OCI-LY1 (cell line): ENCODE measurements at regions not wholly inside any gene's neighbourhood (a gene's known extent, or its start where the extent isn't known, plus 50 kb on each side); places are given as distances from the start of the nearest gene placed in this dataset.

Experiments
- H2AFZ ChIP-seq: fragments of 200-600 bp; sonication (generic), shearing (Covaris generic); 2 replicates; pipeline ENCODE4 v1.6.0; 2014; ENCODE audit warnings: antibody characterized with exemption, mild to moderate bottlenecking, low read length
- H3F3A ChIP-seq: fragments of 200-600 bp; sonication (generic), shearing (Covaris generic); 2 replicates; pipeline ENCODE4 v1.6.0; 2014; ENCODE audit warnings: mild to moderate bottlenecking, antibody characterized with exemption, low read length, moderate library complexity; ENCODE audit not compliant: insufficient read depth
- H3K27ac ChIP-seq: fragments of 200-600 bp; sonication (generic); 2 replicates; pipeline ENCODE4 v1.5.1; 2014; ENCODE audit warnings: low read length, mixed run types, mild to moderate bottlenecking, low read depth; ENCODE audit not compliant: poor library complexity, severe bottlenecking
- H3K27me3 ChIP-seq: fragments of 200-600 bp; sonication (generic); 2 replicates; pipeline ENCODE4 v1.6.0; 2014; ENCODE audit warnings: antibody characterized with exemption, mild to moderate bottlenecking, low read length, moderate library complexity; ENCODE audit not compliant: insufficient read depth
- H3K36me3 ChIP-seq: fragments of 200-600 bp; sonication (generic); 2 replicates; pipeline ENCODE4 v1.6.1; 2014; ENCODE audit warnings: mild to moderate bottlenecking, antibody characterized with exemption, low read length, moderate library complexity, mixed read lengths; ENCODE audit not compliant: insufficient read depth
- H3K4me1 ChIP-seq: fragments of 200-600 bp; sonication (generic); 2 replicates; pipeline ENCODE4 v1.5.1; 2014; ENCODE audit warnings: mild to moderate bottlenecking, low read length, moderate library complexity; ENCODE audit not compliant: insufficient read depth, severe bottlenecking
- H3K4me2 ChIP-seq: fragments of 200-600 bp; sonication (generic), shearing (Covaris generic); 2 replicates; pipeline ENCODE4 v1.6.1; 2014; ENCODE audit warnings: low read length
- H3K4me3 ChIP-seq: fragments of 200-600 bp; sonication (generic); 2 replicates; pipeline ENCODE4 v1.5.1; 2014; ENCODE audit warnings: low read length, low read depth, mild to moderate bottlenecking, mixed read lengths; ENCODE audit not compliant: poor library complexity, severe bottlenecking
- H3K79me2 ChIP-seq: fragments of 200-600 bp; shearing (Covaris generic); 2 replicates; pipeline ENCODE4 v1.6.1; 2016; ENCODE audit warnings: mixed run types, low read length, mixed read lengths; ENCODE audit not compliant: insufficient read depth
- H3K9ac ChIP-seq: fragments of 200-600 bp; sonication (generic), shearing (Covaris generic); 2 replicates; pipeline ENCODE4 v1.6.1; 2014; ENCODE audit warnings: mild to moderate bottlenecking, low read length, mixed read lengths
- H3K9me2 ChIP-seq: fragments of 200-600 bp; sonication (generic), shearing (Covaris generic); 2 replicates; pipeline ENCODE4 v1.6.1; 2014; ENCODE audit warnings: low read depth, mild to moderate bottlenecking, low read length, mixed read lengths
- H3K9me3 ChIP-seq: fragments of 200-600 bp; shearing (Covaris generic); 2 replicates; pipeline ENCODE4 v1.6.1; 2014; ENCODE audit warnings: low read length, mixed read lengths
- H4K20me1 ChIP-seq: fragments of 200-600 bp; sonication (generic), shearing (Covaris generic); 2 replicates; pipeline ENCODE4 v1.6.0; 2016; ENCODE audit warnings: mild to moderate bottlenecking, low read length; ENCODE audit not compliant: insufficient read depth
- EZH2 ChIP-seq: fragments of 200-600 bp; sonication (generic), shearing (Covaris generic); IDR thresholded peaks from 2 replicates; pipeline ENCODE4 v1.8.0; 2017; ENCODE audit warnings: borderline replicate concordance, mixed run types, mild to moderate bottlenecking, antibody characterized with exemption, low read length, moderate library complexity, mixed read lengths
- TF ChIP-seq, protein P1 (sequence below): fragments of 200-600 bp; sonication (generic), shearing (Covaris generic); IDR thresholded peaks from 2 replicates; pipeline ENCODE4 v1.5.1; 2017; ENCODE audit warnings: mild to moderate bottlenecking, antibody characterized with exemption, low read length, moderate library complexity, mixed read lengths

GRCh38 chr3:72203105-72203504, 418.2 kb upstream of the PROK2 start:
- Histone ChIP-seq H3K4me1 (no peaks in the 10 kb centered on the region), H4K20me1 (no peaks in the 10 kb centered on the region), H3K4me2 (no peak overlapping the region), H2AFZ (no peak overlapping the region), H3K27me3 (no peaks in the 10 kb centered on the region), H3F3A (no peaks in the 10 kb centered on the region), H3K9me2 (no peaks in the 10 kb centered on the region), H3K79me2 (no peaks in the 10 kb centered on the region), H3K9me3 (no peaks in the 10 kb centered on the region), H3K4me3 (no peak overlapping the region), H3K36me3 (no peaks in the 10 kb centered on the region), H3K9ac (no peak overlapping the region), H3K27ac (no peak overlapping the region)
- TF ChIP-seq, protein P1, sequence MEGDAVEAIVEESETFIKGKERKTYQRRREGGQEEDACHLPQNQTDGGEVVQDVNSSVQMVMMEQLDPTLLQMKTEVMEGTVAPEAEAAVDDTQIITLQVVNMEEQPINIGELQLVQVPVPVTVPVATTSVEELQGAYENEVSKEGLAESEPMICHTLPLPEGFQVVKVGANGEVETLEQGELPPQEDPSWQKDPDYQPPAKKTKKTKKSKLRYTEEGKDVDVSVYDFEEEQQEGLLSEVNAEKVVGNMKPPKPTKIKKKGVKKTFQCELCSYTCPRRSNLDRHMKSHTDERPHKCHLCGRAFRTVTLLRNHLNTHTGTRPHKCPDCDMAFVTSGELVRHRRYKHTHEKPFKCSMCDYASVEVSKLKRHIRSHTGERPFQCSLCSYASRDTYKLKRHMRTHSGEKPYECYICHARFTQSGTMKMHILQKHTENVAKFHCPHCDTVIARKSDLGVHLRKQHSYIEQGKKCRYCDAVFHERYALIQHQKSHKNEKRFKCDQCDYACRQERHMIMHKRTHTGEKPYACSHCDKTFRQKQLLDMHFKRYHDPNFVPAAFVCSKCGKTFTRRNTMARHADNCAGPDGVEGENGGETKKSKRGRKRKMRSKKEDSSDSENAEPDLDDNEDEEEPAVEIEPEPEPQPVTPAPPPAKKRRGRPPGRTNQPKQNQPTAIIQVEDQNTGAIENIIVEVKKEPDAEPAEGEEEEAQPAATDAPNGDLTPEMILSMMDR, result no peak
- no peak for TF ChIP-seq EZH2

- no peak overlapping the region for H3K27ac ChIP-seq
- no peaks in the 10 kb centered on the region for H3K36me3 ChIP-seq
- H3F3A ChIP-seq, result no peaks in the 10 kb centered on the region
- no peaks in the 10 kb centered on the region for H4K20me1 ChIP-seq
- no peaks in the 10 kb centered on the region for H3K27me3 ChIP-seq
- no peak overlapping the region for H3K4me2 ChIP-seq
- H3K9me2 ChIP-seq, result no peaks in the 10 kb centered on the region
- TF ChIP-seq EZH2, result no peak
- TF ChIP-seq, protein P1, result no peak
- H2AFZ ChIP-seq, result no peak overlapping the region
- H3K9me3 ChIP-seq, result no peaks in the 10 kb centered on the region
- H3K4me1 ChIP-seq, result no peaks in the 10 kb centered on the region
- H3K79me2 ChIP-seq, result no peaks in the 10 kb centered on the region
- no peak overlapping the region for H3K4me3 ChIP-seq
- H3K9ac ChIP-seq, result no peak overlapping the region
Observed at GRCh38 chr3:72200332-72200731, 415.4 kb upstream of the PROK2 start.

DNA sequence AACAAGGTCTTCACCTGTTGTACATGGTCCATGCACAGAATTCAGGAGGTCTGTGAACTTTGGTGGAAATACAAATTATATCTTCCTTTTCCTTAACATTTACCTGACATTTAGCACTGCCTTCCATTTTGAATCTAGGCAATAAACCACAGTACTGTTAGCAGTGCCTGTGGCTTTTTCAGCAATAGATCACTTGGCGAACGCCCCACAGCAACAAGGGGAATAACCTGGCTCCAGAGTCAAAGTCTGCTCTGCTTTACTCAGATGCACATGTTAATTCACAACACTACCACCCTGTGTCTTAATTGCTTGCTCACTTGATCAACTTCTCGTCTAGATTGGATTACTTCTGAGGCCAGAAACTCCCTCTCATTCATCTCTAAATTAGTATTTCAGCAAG, 414.6 kb upstream of the PROK2 start:
- H3K36me3 ChIP-seq, result no peaks in the 10 kb centered on the region
- H3F3A ChIP-seq, result no peaks in the 10 kb centered on the region
- H3K4me2 ChIP-seq, result no peak overlapping the region
- H3K4me1 ChIP-seq, result no peaks in the 10 kb centered on the region
- no peaks in the 10 kb centered on the region for H4K20me1 ChIP-seq
- no peaks in the 10 kb centered on the region for H3K9me2 ChIP-seq
- no peak overlapping the region for H3K4me3 ChIP-seq
- H3K79me2 ChIP-seq, result no peaks in the 10 kb centered on the region
- no peaks in the 10 kb centered on the region for H3K27me3 ChIP-seq
- H2AFZ ChIP-seq, result no peak overlapping the region
- no peak for TF ChIP-seq EZH2
- TF ChIP-seq, protein P1, result no peak
- no peak overlapping the region for H3K9ac ChIP-seq
- H3K27ac ChIP-seq, result no peak overlapping the region
- no peaks in the 10 kb centered on the region for H3K9me3 ChIP-seq
